GM10248 (cell line): ENCODE measurements at regions not wholly inside any gene's neighbourhood (a gene's known extent, or its start where the extent isn't known, plus 50 kb on each side); places are given as distances from the start of the nearest gene placed in this dataset.

Experiments used
- CTCF ChIA-PET: fragments of 300-600 bp; sonication (Branson Sonifier 250); formaldehyde crosslinking; extraction: SDS; loops from one replicate; lab custom pipeline; 2021; ENCODE audit warnings: antibody characterized with exemption; lab: Yijun Ruan, JAX
- POLR2A ChIA-PET: fragments of 350-650 bp; sonication (Branson Sonifier 250); formaldehyde crosslinking; extraction: SDS; loops from one replicate; lab custom pipeline; 2020; ENCODE audit warnings: antibody characterized with exemption; lab: Yijun Ruan, JAX
- DNase-seq: peaks from one replicate; pipeline ENCODE4 v3.0.0; 2012; ENCODE audit errors: extremely low spot score
- TF ChIP-seq, protein P1 (sequence below): IDR thresholded peaks from 2 replicates; pipeline ENCODE4 v1.5.1; 2012; ENCODE audit warnings: mild to moderate bottlenecking, low read depth; ENCODE audit errors: extremely low read depth, missing control alignments, control extremely low read depth

DNA sequence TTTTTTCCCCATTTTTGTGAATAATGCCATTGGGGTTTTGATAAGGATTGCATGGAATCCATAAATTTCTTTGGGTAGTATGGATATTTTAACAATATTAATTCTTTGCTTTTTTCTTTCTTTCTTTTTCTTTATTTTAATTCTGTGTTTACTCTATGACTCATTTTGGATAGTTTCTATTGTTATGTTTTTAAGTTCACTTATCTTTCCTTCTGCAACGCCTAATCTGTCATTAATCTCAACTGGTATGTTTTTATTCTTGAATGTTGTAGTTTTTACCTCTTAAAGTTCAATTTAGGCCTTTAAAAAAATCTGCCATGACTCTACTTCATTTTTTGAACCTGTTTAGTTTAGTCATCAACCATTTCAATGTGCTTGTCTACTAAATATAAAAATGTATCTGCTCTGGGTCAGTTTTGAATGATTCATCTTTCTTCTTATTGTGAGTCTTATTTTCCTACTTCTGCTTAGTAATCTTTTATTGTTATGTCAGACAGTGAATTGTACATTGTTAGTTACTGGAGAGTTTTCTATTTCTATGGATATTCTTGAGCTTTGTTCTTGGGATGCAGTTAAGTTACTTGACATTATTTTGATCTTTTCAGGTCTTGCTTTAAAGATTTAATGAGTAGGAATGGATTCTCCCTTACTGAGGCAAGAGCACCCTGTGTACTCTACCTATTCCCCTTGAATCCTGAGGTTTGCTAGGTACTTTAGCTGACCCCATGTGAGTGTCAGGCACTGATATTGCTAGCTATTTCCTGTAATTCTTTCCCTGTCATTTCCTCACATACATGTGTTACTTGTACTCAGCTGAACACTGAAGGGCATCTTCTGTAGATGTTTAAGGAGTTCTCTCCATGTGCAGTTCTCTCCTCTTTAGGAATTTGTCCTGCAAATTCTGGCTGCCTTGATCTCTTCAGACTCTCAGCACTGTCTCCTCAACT lies 104.2 kb downstream of the TFAP2B start:
- TF ChIP-seq, protein P1, sequence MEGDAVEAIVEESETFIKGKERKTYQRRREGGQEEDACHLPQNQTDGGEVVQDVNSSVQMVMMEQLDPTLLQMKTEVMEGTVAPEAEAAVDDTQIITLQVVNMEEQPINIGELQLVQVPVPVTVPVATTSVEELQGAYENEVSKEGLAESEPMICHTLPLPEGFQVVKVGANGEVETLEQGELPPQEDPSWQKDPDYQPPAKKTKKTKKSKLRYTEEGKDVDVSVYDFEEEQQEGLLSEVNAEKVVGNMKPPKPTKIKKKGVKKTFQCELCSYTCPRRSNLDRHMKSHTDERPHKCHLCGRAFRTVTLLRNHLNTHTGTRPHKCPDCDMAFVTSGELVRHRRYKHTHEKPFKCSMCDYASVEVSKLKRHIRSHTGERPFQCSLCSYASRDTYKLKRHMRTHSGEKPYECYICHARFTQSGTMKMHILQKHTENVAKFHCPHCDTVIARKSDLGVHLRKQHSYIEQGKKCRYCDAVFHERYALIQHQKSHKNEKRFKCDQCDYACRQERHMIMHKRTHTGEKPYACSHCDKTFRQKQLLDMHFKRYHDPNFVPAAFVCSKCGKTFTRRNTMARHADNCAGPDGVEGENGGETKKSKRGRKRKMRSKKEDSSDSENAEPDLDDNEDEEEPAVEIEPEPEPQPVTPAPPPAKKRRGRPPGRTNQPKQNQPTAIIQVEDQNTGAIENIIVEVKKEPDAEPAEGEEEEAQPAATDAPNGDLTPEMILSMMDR = no peak
- no peak for DNase-seq
- CTCF ChIA-PET = no interaction called here
- POLR2A ChIA-PET = no interaction called here

DNA sequence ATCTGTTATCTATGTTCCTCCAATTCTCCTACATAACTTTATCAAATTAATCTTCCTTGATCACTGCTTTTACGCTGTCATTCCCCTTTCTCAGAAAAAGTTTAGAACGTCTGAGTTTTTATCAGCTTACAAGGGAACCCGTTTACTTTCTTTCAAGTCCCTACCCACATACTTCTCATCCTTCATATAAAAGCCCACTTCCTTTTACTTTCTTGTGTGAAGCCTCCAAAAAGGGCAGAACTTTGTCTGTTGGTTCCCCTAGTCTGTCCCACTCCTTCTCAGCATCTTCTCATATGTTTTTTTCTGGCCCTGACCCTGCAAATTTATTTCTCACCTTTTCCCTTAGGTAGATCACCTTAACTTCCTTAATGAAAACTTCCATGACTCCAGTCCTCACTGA lies 106.1 kb downstream of the TFAP2B start:
- ChIA-PET POLR2A (no interaction called here), CTCF (no interaction called here)
- TF ChIP-seq, protein P1 = no peak
- DNase-seq = no peak

DNA sequence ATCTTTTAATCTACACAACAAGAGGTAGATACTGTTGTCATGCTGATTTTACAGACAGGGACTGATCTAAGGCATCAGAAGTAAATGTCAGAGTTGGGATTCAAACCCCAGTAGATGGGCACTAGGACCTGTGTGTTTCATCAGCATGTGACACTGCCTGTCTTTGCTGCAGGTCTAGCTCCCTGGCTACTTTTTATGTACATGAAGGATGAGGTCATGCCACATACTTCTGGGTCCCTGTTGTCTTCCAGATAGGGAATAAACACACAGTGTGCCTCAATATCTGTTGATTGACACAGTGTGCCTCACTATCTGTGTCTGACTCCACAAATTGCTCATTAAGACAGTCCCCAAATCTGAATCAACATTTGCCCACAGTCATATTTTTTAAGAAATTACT lies 106.9 kb downstream of the TFAP2B start:
- POLR2A ChIA-PET = no interaction called here
- TF ChIP-seq, protein P1 = no peak
- DNase-seq = no peak
- CTCF ChIA-PET = interaction anchor here (0.9 kb wide), 1 partner anchor 9 kb away, joined by 3 read pairs; no protein-coding TSS in a partner anchor

DNA sequence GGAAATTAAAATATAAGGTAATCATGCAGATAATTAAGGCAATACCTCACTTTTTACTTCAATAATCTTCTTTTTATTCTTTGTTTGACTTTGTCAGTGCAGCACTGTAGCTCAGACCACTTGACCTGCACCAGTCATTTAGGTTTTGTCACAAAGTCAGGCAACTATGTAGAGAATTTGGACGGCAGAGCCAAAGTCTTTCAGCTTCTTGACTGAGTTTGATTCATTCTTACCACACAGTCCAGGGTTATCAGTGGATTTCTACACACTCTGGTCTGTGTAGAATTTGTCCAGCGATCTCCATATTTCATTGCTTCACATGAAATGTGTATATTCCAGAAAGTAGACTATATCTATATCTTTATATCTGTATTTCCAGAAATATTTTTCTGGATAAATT lies 107.3 kb downstream of the TFAP2B start:
- TF ChIP-seq, protein P1 = no peak
- POLR2A ChIA-PET = no interaction called here
- CTCF ChIA-PET = interaction anchor here (0.9 kb wide), 1 partner anchor 9 kb away, joined by 3 read pairs; no protein-coding TSS in a partner anchor
- DNase-seq = no peak

DNA sequence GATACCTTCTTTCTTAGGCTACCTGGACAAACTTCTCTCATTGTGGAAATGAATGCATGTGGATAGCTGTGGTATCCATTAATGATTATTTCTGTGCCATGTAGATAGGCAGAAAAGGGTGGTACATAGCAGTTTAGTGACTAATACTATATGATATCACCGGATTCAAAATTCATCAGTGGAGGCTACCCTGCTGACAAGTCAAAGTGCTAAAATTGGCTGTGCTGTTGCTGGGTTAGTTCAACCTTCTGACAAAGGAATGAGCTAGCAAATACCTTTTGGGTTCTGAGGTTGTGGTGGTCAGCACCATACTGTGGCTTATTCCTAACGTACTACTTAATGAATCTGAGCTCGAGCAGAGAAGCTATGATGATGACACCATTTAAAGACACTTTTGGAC lies 109.1 kb downstream of the TFAP2B start:
- TF ChIP-seq, protein P1 = no peak
- ChIA-PET CTCF (interaction anchor here (1.0 kb wide), 1 partner anchor 54 kb away, joined by 3 read pairs; no protein-coding TSS in a partner anchor), POLR2A (no interaction called here)
- DNase-seq = no peak

DNA sequence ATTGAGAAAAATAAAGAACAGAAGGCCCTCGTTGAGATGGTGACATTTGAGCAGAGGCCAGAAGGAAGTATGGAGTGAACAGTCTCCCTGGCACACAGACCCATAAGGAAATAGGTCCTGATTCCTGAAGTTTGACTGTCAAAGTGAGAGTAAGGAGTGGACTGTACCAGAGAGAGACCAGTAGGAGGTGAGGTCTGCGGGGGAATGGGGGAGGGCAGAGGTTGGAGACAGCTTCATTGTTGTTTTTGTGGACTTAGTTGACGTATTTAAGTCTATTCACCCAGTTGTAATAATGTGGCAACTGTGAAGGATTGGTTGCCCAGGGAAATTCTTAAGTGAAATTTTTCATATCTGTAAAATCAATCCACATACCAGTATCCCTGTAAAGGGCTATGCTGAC lies 110.7 kb downstream of the TFAP2B start:
- no peak for DNase-seq
- TF ChIP-seq, protein P1 = no peak
- POLR2A ChIA-PET = no interaction called here
- CTCF ChIA-PET = no interaction called here
